Activated CD4-positive, alpha-beta T cell treated with anti-CD3 and anti-CD28 coated beads, Interleukin-2, amount 10 ng/mL, durations not matched to agents 24 days and 14 days (primary cell): ENCODE measurements at regions not wholly inside any gene's neighbourhood (a gene's known extent, or its start where the extent isn't known, plus 50 kb on each side); places are given as distances from the start of the nearest gene placed in this dataset.

ENCODE experiments used
- DNase-seq: peaks from one replicate; pipeline ENCODE4 v3.0.0; 2022
- H3K27ac Mint-ChIP-seq: one replicate; pipeline ENCODE4 v1.8.0; 2022; ENCODE audit warnings: mild to moderate bottlenecking, mixed read lengths
- H3K27me3 Mint-ChIP-seq: one replicate; pipeline ENCODE4 v1.8.0; 2022; ENCODE audit warnings: mixed read lengths
- H3K36me3 Mint-ChIP-seq: one replicate; pipeline ENCODE4 v1.8.0; 2022; ENCODE audit warnings: low read depth, mild to moderate bottlenecking, mixed read lengths
- H3K4me1 Mint-ChIP-seq: one replicate; pipeline ENCODE4 v1.8.0; 2021; ENCODE audit warnings: mixed read lengths
- H3K4me3 Mint-ChIP-seq: one replicate; pipeline ENCODE4 v1.8.0; 2022; ENCODE audit warnings: mild to moderate bottlenecking, moderate library complexity, mixed read lengths
- H3K9me3 Mint-ChIP-seq: one replicate; pipeline ENCODE4 v1.8.0; 2021; ENCODE audit warnings: mixed read lengths
- intact Hi-C: fragments of 100-400 bp; cut with micrococcal nuclease; formaldehyde crosslinking; loops from one replicate; pipeline ENCODE4 v1.15.1; 2023

DNA sequence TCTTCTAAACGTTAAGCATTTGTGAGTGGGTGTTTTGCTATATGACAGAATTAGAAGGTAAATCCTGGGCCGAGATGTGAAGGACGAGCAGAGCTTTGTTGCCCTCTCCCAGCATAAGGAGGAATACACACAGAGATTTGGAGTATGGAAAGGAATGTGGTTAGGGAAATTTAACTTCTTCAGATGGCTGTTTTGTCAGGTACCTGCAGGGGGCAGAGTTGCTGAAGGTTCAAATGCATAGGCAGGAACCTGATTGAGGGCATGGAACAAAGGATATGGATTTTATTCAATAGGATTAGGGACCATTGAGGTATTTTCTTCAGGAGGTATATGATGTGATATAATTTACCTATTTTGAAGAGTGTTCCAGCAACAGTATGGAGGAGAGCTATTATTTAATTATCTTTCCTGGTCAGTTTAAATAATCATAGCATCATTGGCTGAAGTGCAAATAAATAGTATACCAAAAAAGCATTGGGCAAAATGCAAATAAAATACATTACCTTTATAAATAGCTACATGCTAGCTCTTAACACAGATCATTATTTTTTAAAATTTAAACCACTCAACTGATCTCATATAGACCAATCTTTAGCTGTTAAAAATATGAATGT lies 143.6 kb downstream of the SLIT2 start:
- H3K4me3 Mint-ChIP-seq = no peak overlapping the region
- H3K27me3 Mint-ChIP-seq = no peaks in the 10 kb centered on the region
- intact Hi-C loops = no loop called here
- peak; percentile 75 for DNase-seq
- H3K4me1 Mint-ChIP-seq = no peaks in the 10 kb centered on the region
- H3K27ac Mint-ChIP-seq = no peak overlapping the region
- H3K36me3 Mint-ChIP-seq = no peaks in the 10 kb centered on the region
- no peaks in the 10 kb centered on the region for H3K9me3 Mint-ChIP-seq

DNA sequence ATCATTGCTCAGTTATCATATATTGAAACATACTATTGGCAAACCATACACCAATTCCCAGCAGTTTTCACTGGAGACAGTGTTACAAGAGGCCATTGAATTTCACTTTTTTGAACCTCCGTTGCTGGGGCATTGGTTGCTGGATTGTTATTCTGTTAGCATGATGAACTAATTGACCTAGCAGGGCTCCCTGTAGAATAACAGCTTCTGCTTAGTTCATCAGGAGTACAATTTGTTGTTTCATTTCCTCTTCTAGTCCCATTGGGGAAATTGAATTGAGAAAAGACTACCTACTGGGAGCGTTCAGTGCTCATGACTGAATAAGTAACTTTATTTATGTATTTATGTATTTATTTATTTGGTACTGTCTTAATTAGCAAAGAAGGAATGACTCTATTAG lies 151.6 kb downstream of the SLIT2 start:
- Mint-ChIP-seq H3K9me3 (no peaks in the 10 kb centered on the region), H3K4me1 (no peaks in the 10 kb centered on the region), H3K27ac (no peak overlapping the region), H3K36me3 (no peaks in the 10 kb centered on the region), H3K27me3 (no peaks in the 10 kb centered on the region), H3K4me3 (no peak overlapping the region)
- no peak for DNase-seq
- intact Hi-C loops = no loop called here

DNA sequence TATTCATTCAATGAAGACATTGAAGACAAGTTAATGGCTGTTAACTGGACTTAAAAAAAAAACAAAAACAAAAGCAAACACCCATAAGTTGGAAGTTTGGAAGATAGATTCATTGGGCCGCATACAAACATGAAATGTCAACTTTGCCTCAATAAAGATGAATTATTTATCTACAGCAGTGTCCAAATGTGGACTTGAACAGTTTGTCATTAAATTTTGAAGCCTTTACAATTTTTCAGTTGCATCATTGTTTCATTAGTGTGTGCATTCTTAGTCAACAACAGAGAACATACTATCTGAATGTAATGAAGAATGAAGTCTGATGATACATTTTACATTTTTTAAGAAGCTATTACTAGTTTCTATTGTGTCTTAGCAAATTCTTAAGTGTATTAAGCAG lies 152.1 kb downstream of the SLIT2 start:
- Mint-ChIP-seq H3K27me3 (no peaks in the 10 kb centered on the region), H3K27ac (no peak overlapping the region)
- intact Hi-C loops = no loop called here

DNA sequence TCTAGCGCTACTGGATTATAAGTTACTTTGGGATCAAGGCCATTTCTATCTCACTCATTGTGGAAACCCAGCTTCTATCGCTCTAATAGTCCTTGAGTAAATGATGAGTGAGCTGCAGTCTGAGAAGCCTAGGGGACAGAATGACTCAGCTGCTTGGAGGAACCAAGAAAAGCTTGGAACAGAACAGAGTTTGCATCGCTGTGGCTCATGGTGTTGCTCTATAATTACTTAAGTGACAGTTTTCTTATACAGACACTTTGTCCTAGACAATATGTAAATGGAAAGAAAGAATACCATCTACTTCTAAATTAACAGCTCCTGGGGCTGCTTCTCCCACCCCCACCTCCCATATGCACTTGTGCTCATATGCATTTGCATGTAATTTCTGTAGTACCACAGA lies 156.9 kb downstream of the SLIT2 start:
- no peak overlapping the region for H3K27ac Mint-ChIP-seq
- no peaks in the 10 kb centered on the region for H3K4me1 Mint-ChIP-seq
- no peak for DNase-seq
- no peaks in the 10 kb centered on the region for H3K36me3 Mint-ChIP-seq
- peaks cover 7% of the 10 kb centered on the region for H3K27me3 Mint-ChIP-seq
- H3K4me3 Mint-ChIP-seq = no peak overlapping the region
- no peaks in the 10 kb centered on the region for H3K9me3 Mint-ChIP-seq
- intact Hi-C loops = no loop called here

More for the DNA sequence above, 152.1 kb downstream of the SLIT2 start:
- Mint-ChIP-seq H3K4me1 (no peaks in the 10 kb centered on the region), H3K9me3 (no peaks in the 10 kb centered on the region), H3K4me3 (no peak overlapping the region), H3K36me3 (no peaks in the 10 kb centered on the region)
- DNase-seq = no peak

DNA sequence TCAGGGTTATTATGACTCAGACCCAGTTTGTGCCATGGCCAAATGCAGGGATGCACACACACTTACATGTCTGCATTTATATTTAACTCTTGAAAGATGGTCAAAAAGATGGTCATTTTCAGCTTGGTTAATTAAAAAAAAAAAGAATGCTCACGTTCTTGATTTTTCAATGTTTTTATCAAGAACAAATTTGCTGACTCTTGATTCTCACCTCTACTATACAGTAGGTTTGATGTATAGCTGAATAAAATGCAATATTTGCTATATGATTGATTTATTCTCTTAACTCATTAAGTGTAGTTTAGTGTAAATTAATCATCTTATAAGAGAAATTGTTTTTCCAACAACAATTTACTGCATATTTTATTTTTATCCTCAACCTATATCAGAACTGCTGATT lies 160.4 kb downstream of the SLIT2 start:
- DNase-seq = no peak
- H3K4me3 Mint-ChIP-seq = no peak overlapping the region
- no peaks in the 10 kb centered on the region for H3K9me3 Mint-ChIP-seq
- intact Hi-C loops = loop anchor here (10.0 kb wide), 1 partner anchor 133 kb away; no protein-coding TSS in a partner anchor
- no peaks in the 10 kb centered on the region for H3K4me1 Mint-ChIP-seq
- peaks cover 10% of the 10 kb centered on the region for H3K27me3 Mint-ChIP-seq
- H3K27ac Mint-ChIP-seq = no peak overlapping the region
- H3K36me3 Mint-ChIP-seq = no peaks in the 10 kb centered on the region

DNA sequence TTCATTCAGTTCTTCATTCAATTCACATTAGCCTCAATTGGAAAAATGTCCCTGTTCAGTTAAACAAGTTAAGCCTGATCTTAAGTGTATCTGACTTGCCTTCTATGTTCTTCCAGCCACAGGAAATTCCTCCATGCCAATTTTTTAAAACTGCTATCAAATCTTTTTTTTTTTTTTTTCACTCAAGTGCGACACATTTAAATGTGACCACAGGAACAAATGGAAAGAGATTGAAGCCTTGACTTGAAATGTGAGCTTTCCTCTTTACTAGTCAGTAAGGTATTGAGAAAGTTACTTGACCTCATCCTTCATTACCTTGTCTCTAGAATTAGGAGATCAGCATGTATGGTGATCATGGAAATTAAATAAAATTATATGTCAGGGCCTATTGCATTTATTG lies 165.1 kb downstream of the SLIT2 start:
- no peaks in the 10 kb centered on the region for H3K36me3 Mint-ChIP-seq
- H3K9me3 Mint-ChIP-seq = no peaks in the 10 kb centered on the region
- intact Hi-C loops = loop anchor here (5.0 to 10.0 kb wide), 3 partner anchors 128 to 1351 kb away; partner anchors contain the start of gene PACRGL
- H3K4me1 Mint-ChIP-seq = peaks cover 5% of the 10 kb centered on the region
- peaks cover 7% of the 10 kb centered on the region for H3K27me3 Mint-ChIP-seq
- DNase-seq = no peak
- no peak overlapping the region for H3K27ac Mint-ChIP-seq
- H3K4me3 Mint-ChIP-seq = no peak overlapping the region

DNA sequence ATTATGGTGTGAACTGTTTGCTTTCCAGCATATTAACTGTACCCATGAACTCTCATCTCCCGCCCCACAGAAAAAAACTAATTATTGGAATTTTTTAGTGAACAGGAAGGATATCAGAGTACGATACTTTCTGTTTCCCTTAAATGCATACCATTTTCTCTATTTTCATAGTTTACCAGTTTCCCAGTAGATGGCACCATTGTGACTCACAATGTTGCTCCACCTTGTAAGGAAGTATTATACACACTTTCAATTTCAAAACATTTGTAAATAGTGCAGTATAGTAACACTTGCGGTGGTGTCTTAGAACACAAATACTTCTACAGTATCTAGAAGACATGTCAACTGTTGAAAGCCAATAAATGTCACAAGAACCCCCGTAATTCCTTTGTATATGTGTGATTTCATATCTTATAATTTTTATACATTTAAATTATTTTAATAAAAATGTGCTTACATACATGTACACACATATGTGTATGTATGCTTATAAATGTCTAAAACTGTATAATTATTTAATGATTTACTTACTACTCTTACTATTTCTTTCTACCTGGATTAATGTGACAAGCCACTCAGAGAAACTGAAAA lies 167.3 kb downstream of the SLIT2 start:
- peak; percentile 72 for DNase-seq
- intact Hi-C loops = loop anchor here (2.0 to 10.0 kb wide), 4 partner anchors 126 to 1348 kb away; partner anchors contain the start of gene PACRGL
- Mint-ChIP-seq H3K9me3 (no peaks in the 10 kb centered on the region), H3K4me3 (peak overlapping the region; percentile 60), H3K36me3 (no peaks in the 10 kb centered on the region), H3K27me3 (peaks cover 5% of the 10 kb centered on the region), H3K4me1 (peaks cover 5% of the 10 kb centered on the region), H3K27ac (no peak overlapping the region)

DNA sequence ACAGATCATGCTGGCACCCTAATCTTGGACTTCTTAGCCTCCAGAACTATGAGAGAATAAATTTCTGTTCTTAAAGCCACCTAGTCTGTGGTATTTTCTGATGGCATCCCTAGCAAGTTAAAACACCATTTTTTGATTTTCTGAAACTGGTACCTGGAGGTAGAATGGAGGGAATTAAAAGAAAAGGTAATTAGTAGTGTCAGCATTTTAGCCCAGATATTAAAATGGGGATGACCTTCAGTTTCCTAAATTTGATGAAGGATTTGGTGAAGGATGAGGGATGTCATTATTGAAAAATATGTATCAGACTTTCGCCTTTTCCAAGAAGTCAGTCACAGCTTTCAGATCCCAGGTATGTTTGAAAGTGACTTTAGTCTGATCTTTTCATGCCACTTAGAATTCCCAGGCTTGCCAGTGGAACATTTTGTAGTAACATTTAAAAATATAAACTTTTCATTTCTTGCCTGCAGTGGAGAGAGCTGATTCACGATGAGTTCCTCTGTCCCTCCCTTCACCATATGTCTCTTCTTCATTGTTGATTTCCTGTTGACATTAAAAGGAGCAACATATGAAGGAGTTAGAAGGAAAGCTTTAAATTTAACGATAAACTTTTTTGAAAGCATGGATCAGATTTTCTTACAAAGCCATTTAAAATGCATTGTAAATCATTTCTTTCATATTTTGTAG lies 169.4 kb downstream of the SLIT2 start:
- no peak overlapping the region for H3K4me3 Mint-ChIP-seq
- no peaks in the 10 kb centered on the region for H3K9me3 Mint-ChIP-seq
- peaks cover 5% of the 10 kb centered on the region for H3K4me1 Mint-ChIP-seq
- DNase-seq = no peak
- H3K36me3 Mint-ChIP-seq = no peaks in the 10 kb centered on the region
- peaks cover 7% of the 10 kb centered on the region for H3K27me3 Mint-ChIP-seq
- H3K27ac Mint-ChIP-seq = no peak overlapping the region
- intact Hi-C loops = no loop called here

DNA sequence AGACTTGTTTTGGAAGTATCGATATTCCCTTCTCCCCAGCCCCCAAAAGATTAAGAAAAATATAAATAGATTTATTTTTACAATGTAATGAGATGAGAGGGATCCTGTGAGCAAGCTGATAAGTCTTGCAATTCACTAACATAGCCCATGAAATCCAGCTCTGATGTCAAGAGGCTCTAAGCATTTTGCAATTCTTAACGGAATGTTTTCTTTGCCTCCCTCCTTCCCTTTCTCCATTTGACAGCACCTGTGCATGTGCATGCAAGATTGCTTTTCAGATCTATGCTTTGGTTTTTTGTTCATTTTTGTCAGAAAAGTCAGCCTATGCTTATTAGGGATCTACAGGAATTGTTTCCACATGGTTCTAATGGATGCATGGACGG lies 169.9 kb downstream of the SLIT2 start:
- no peak overlapping the region for H3K27ac Mint-ChIP-seq
- intact Hi-C loops = no loop called here
- DNase-seq = no peak
- no peak overlapping the region for H3K4me3 Mint-ChIP-seq
- peaks cover 11% of the 10 kb centered on the region for H3K27me3 Mint-ChIP-seq
- no peaks in the 10 kb centered on the region for H3K36me3 Mint-ChIP-seq
- H3K4me1 Mint-ChIP-seq = peaks cover 5% of the 10 kb centered on the region
- no peaks in the 10 kb centered on the region for H3K9me3 Mint-ChIP-seq

DNA sequence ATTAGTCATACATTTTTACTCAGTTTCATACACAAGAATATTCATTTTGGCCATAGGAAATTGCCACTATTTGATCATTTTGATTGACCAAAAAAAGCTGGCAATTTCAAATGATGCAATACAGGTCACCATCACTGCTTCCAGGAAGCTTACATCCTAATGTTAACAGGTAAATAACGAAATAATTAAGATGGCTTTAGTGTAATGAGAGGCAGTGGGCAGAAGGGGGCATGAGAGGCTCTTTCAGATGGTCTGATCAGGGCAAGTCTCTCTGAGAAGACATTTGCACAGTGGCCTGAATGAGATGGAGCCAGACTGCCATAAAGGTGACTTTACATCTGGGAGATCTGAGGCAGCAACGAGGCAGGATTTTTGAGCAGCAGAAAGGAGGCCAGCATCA lies 170.7 kb downstream of the SLIT2 start:
- Mint-ChIP-seq H3K27ac (no peak overlapping the region), H3K9me3 (no peaks in the 10 kb centered on the region), H3K27me3 (peaks cover 11% of the 10 kb centered on the region), H3K36me3 (no peaks in the 10 kb centered on the region), H3K4me1 (peaks cover 5% of the 10 kb centered on the region), H3K4me3 (no peak overlapping the region)
- peak; percentile 77 for DNase-seq
- intact Hi-C loops = loop anchor here (1.0 kb wide), 1 partner anchor 263 kb away; no protein-coding TSS in a partner anchor

DNA sequence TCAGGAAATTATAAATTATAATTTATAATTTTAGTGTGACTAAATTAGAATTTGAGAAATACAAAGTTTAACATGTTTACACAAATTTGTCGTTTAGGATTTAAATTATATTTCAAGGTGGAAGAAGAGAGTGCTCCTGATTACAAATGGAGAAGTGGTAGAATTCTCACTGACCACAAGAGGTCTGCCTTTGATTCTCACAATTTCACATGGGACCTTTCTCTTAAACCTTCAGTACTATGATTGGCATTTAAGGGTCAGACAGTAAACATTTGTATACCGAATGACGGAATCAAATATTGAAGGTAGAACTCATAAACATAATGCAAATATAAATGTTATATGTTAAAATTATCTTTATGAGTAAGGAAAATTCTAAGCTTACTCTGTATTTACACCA lies 171.7 kb downstream of the SLIT2 start:
- Mint-ChIP-seq H3K4me3 (no peak overlapping the region), H3K9me3 (no peaks in the 10 kb centered on the region), H3K27ac (no peak overlapping the region)

DNA sequence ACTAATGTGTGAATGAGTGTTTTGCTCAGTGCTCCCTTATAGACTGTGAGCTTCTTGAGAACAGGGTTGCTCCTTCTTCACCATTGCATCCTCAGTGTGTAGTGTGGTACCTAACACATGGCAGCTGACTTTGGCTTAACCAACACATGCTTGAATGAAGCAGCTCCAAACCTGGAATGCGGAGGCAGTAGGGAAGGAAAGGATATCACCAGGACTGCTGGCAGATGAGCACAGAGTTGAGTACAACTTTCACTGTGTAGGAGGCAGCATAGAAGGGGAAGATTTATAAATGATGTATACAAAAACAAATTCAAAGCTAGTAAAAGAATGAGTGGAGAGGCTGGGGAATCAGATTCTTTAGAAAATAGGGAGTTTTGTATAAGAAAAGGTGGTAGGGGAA lies 174.3 kb downstream of the SLIT2 start:
- no peak overlapping the region for H3K27ac Mint-ChIP-seq
- intact Hi-C loops = no loop called here
- H3K4me1 Mint-ChIP-seq = no peaks in the 10 kb centered on the region
- H3K4me3 Mint-ChIP-seq = no peak overlapping the region
- peaks cover 15% of the 10 kb centered on the region for H3K27me3 Mint-ChIP-seq
- H3K9me3 Mint-ChIP-seq = no peaks in the 10 kb centered on the region
- no peak for DNase-seq
- no peaks in the 10 kb centered on the region for H3K36me3 Mint-ChIP-seq

More for the DNA sequence above, 171.7 kb downstream of the SLIT2 start:
- Mint-ChIP-seq H3K36me3 (no peaks in the 10 kb centered on the region), H3K27me3 (peaks cover 15% of the 10 kb centered on the region), H3K4me1 (peaks cover 5% of the 10 kb centered on the region)
- intact Hi-C loops = no loop called here
- DNase-seq = no peak

DNA sequence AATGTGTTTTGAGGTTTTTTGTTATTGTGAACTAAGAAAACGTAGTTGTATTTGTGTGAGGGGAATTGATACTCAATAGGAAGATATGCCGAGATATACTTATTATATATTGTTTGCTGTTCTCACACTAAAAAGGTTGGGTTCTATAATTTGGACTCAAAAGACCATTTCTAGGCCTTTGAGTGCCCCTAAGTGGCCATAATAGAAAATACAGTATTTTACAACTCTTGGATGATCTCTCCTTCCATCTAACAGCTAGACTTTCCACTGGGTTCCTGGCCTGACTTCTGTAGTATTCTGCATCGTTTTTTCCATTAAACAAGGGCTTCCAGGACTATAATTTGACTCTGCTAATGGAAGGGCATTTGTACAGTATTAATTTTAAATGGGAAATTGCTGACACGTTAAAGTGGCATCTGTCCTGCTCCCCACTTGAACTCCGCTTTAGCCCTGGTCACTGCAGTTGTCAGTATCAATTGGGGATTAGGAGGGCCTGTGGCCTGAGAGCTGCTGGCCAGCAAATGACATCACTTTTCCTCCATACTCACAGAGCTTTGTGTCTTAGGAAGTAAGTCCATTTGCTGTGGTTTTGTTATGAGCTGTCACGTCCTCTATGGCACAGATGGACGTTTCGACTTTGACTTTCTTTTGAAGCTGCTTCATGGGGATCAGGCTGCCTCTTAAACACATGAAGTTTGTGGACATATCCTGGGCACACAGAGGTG lies 176.9 kb downstream of the SLIT2 start:
- intact Hi-C loops = no loop called here
- H3K27ac Mint-ChIP-seq = no peak overlapping the region
- H3K36me3 Mint-ChIP-seq = no peaks in the 10 kb centered on the region
- H3K9me3 Mint-ChIP-seq = no peaks in the 10 kb centered on the region
- no peaks in the 10 kb centered on the region for H3K4me1 Mint-ChIP-seq
- no peak for DNase-seq
- no peak overlapping the region for H3K4me3 Mint-ChIP-seq
- H3K27me3 Mint-ChIP-seq = peaks cover 15% of the 10 kb centered on the region
